ENCODE measurements at regions not wholly inside any gene's neighbourhood (a gene's known extent, or its start where the extent isn't known, plus 50 kb on each side); places are given as distances from the start of the nearest gene placed in this dataset.
"Not testable (repeated sequence)": the region's sequence is repeated elsewhere in the genome, so short reads cannot be mapped to it uniquely, and the experiment has no call there.

DNA sequence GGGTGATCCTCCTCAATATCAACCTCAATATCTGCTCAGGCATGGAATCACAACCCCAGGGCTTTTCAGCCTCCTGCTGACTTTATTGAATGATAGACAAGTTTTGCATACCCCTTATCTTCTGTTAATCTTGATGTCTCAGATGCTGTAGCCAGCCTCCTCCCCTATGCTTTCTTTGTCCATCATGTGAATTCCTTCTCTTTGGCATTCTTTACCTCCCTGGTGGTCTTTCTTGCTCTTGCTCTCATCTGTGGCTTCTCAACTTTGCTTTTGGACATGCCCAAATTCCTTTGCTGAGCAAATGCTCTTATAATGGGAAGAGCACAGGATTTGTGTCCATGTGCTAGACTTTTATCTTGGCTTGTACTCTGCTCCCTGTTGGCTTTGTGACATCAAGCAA, 73.4 kb upstream of the FAM13C start:
- no peak for DNase-seq

- DNase-seq, result no peak
Observed at GRCh38 chr10:59434463-59435321, 72.3 kb upstream of the FAM13C start.

DNA sequence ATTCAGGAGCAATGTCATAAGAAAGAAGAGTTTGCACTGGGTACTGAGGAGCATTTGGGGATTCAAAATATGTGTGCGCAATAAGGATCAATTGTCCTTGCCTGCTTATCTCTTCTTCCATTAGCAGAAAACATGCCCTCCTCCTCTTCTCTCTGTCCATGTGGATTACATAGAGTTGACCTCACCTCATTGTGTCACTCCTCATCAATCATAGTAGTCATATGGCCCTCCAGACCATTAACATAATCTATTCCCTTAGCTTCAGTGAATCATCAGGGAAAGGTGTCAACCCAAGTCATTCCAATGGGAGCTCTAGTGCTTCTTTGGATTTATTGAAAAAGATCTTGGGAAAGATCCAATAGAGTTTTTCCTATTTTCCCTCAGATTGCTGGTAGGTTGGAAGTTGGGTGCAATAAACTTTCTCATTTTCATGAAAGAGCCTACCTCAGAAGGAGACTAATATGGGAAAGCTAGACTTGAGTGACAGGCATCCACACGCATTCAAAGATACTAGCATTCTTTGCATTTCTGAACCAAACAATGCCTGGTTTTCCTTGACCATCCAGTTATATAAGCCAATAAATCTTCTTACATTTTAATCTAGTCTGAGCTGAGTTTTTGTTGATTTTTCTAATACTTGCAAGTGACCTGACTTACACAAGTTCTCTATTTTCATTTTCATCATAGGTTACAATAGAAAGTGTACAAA, 71.5 kb upstream of the FAM13C start:
- no peak for DNase-seq

DNA sequence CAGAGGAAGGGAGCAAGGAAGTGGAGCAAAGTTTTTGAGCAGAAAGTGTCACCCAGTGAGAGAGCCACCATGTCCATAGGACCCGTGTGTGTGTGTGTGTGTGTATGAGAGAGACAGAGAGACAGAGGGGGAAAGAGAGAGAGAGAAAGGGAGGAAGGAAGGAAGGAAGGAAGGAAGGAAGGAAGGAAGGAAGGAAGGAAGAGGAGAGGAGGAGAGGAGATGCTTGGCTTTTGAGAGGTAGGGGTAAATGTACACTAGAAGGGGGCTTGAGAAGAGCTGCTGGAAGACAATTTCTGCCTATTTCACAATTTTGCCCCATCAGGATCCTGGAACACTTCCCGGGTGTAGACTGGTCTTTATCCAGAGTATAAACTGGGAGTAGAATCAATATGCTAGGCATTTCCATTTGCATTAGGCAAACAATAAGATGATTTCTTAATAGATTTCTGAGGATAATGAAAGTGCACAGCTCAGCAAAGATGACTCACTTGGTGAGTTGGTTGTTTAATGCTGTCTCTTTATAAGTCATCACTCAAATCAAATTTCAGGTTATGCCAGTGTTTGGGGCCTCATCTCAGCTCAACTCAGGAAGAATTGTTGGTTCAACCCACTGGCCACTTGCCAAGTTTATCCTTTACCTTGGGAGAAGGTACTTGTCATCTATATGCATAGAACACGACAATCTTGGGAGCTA, 70.0 kb upstream of the FAM13C start:
- no peak for DNase-seq

GRCh38 chr10:59413795-59414194, 51.4 kb upstream of the FAM13C start:
- not testable (repeated sequence) for DNase-seq
